ENCODE measurements at regions not wholly inside any gene's neighbourhood (a gene's known extent, or its start where the extent isn't known, plus 50 kb on each side); places are given as distances from the start of the nearest gene placed in this dataset.

- no peak for DNase-seq (ENCODE audit: low spot score)
These were observed 303.9 kb downstream of the TTC6 start for GRCh38 chr14:37899365-37899764.

DNA sequence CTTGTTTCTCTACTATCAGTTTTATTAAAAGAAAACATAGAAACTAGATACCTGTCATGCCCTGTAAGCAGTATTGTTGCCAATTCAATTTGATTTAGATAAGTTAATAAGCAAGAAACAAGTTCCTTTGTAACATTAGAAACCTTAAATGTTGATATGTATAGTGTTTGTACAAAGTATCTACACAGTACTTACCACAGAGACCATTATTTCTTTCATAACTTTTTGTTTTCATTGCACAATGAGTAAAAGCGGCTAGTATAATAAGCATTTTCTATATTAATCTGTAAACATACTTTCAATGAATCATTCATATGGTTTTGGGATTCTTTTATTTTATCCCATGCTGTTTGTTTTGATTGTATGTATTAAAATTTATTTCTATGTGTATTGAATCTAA lies 305.1 kb downstream of the TTC6 start:
- no peak for DNase-seq (ENCODE audit: low spot score)

GRCh38 chr14:37901978-37902377 lies 305.7 kb upstream of the SSTR1 start:
- DNase-seq (ENCODE audit: low spot score): no peak

DNA sequence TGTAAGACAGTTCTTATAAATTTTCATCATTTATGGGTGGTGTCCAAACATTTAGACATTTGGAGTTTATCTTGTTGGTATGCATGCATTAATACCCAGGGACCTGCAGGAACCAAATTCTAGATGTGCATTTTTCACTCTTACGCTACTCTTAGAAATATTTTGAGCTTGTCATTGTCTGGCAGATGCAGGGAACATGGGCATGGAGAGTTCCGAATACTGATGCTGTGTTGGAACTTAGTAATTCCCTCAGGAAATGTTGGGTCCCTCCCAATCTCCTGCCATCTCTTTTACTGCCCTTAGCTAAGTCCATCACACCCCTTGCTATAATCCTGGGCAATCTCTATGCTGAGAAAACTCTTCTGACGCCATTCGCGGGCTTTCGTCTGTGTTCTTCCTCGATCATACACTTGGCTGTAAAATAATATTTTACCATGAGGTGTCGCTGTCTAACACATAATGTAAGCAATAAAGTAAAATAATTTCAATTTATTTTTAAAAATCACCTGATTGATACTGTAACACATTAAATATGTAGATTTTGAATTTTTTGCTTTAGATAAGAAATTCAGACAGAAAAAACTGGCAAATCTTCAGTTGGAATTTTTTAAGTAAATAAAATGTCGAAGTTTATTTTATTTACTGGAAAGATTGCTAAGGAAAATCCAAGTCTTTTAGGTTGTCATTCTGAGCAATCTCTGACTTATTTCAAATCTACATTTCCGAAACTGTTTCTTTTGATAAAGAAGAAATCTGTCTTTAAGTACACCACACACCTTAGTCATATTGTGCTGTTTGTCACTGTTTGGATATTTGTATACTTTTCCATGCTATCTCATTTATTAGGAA lies 304.1 kb upstream of the SSTR1 start:
- peak; percentile 25 for DNase-seq (ENCODE audit: low spot score)

DNA sequence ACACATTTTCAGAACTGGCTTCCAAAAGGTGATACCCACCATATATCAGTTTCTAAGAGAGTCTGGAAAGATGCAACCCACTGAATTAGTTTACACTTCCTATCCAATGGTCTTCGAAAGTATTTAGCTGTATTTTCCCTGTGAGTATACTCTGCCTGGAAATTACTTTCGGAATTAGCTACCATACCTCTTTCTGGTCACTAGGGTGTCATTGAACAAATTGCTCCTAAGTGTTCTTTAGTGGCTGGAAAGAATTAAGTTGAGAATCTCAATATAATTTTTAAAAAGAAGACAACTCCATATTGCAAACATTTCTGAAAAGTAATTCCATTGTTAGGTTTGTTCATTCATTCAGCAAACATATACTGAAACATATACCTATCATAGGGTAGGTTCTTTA lies 283.1 kb upstream of the SSTR1 start:
- DNase-seq (ENCODE audit: low spot score): no peak

- no peak for DNase-seq (ENCODE audit: low spot score)
These were observed 275.7 kb upstream of the SSTR1 start for GRCh38 chr14:37932008-37932407.

DNA sequence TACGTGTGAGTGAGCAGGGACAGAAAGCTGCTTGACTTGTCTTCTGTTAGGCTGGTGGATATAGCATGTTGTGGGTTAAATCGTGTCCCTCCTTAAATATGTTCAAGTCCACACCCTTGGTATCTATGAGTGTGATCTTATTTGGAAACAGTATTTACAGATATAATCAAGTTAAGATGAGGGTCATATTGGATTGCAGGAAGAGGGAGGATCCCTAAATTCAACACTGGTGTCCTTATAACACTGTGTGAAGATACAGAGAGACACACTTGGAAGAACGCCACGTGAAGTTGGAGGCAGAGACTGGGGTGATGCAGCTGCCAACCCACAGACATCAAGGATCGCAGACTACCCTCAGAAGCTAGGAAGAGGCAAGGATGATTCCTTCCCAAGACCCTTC lies 275.2 kb upstream of the SSTR1 start:
- DNase-seq (ENCODE audit: low spot score): no peak

- no peak for DNase-seq (ENCODE audit: low spot score)
These were observed 270.7 kb upstream of the SSTR1 start for GRCh38 chr14:37936971-37937370.

- no peak for DNase-seq (ENCODE audit: low spot score)
These were observed 268.2 kb upstream of the SSTR1 start for GRCh38 chr14:37939442-37940028.

GRCh38 chr14:37945959-37946358 lies 261.7 kb upstream of the SSTR1 start:
- DNase-seq (ENCODE audit: low spot score): no peak

GRCh38 chr14:37946819-37947218 lies 260.9 kb upstream of the SSTR1 start:
- DNase-seq (ENCODE audit: low spot score): no peak

DNA sequence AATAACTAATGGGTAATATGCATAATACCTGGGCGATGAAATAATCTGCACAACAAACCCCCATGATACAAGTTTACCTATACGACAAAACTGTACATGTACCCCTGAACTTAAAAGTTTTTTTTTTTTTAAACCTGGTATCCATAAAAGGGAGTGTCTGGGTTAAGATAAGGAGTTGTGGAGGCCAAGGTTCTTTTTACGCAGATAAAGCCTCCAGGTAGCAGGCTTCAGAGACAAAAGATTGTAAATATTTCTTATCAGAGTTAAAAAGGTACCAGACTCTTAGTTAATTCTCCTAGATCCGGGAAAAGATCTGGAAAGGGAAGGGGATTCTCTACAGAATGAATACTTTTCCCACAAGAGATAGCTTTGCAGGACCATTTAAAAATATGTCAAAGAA lies 259.4 kb upstream of the SSTR1 start:
- DNase-seq (ENCODE audit: low spot score): no peak

DNA sequence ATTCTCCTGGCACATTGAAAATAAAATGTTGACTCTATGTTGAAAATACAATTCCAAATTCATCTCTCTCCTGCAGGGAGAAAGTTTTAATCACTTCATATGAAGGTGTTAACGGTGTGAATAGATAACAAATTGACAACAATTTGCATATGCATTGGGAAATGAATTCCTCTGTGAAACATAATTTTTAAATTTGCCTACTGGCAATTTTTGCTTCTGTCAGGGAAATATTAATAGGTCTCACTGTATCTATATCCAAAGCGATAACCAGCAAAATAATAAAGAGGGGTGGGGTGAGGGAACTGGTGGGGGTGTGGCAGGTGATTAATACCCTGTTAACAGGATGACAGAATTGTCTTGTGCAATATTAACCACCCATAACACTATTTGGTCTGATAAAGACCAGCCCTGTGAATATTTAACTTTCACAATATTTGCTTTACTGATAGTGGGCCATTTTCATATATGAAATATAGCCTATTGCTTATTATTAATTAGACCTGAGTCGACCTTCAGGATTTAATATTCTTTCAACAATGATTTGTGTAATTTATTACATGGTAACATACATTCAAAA lies 239.0 kb upstream of the SSTR1 start:
- DNase-seq (ENCODE audit: low spot score): no peak

GRCh38 chr14:37969511-37969979 lies 238.2 kb upstream of the SSTR1 start:
- DNase-seq (ENCODE audit: low spot score): no peak

DNA sequence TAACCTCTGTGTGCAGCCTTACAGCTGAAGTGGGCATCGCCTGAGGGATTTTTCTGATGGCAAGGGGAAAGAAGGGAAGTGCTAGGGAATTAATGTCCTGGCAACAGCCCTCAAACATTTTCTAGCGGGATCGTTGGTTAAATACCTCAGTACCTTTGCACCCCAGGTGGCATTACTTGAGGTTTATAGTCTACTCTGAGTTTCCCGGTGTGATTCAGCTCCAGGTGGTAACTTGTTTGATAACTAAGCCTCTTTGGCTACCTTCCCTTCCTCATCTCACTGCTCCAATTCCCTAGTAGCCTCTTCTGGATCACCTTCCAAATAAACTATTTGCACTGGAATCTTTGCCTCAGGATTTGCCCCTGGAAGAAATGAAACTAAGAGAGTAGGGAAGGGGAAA lies 237.0 kb upstream of the SSTR1 start:
- DNase-seq (ENCODE audit: low spot score): no peak

GRCh38 chr14:37972941-37973887 lies 234.5 kb upstream of the SSTR1 start:
- no peak for DNase-seq (ENCODE audit: low spot score)

GRCh38 chr14:37974421-37974820 lies 233.3 kb upstream of the SSTR1 start:
- no peak for DNase-seq (ENCODE audit: low spot score)

- DNase-seq (ENCODE audit: low spot score): no peak
These were observed 230.2 kb upstream of the SSTR1 start for GRCh38 chr14:37977481-37977880.

DNA sequence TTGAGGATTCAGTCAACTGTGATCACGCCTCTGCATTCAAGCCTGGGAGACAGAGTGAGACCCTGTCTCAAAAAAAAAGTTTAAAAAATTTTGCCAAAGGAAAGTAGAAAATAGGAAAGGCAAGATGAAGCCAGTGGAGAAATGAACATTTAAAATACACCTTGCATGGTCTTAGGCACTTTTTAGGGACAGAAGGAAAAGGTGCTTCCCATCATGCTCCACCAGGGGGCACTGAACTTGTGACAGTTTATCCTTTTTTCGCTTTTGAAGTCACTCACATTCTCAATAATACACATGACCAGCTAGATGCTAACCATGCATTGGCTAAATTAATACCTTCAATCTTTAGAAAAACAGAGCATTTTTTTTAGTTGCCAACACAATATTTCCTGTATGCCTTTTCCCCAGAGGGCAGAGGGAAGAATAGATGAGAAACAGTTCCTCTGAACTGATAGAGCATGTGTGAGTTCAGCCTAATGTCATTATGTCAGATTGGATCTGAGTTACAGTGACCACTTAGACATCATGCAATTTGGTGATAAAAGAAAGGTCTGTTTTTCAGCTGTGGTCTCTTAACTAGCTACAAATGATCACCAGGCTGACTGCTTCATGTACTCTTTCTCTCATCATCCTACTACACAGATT lies 221.8 kb upstream of the SSTR1 start:
- no peak for DNase-seq (ENCODE audit: low spot score)

DNA sequence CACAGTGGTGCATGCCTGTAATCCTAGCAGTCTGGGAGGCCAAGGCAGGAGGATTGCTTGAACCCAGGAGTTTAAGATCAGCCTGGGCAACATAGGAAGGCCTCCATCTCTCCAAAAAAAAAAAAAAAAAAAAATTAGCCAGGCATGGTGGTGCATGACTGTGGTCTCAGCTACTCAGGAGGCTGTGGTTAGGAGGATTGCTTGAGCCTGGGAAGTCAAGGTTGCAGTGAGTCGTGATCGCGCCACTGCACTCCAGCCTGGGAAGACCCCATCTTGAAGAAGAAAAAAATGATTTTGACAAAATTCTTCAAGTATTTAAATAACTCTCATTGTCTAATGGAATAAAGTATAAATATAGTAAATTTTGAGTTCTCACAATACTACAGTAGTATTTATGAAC lies 219.2 kb upstream of the SSTR1 start:
- DNase-seq (ENCODE audit: low spot score): no peak

GRCh38 chr14:37991027-37991426 lies 216.7 kb upstream of the SSTR1 start:
- no peak for DNase-seq (ENCODE audit: low spot score)

DNA sequence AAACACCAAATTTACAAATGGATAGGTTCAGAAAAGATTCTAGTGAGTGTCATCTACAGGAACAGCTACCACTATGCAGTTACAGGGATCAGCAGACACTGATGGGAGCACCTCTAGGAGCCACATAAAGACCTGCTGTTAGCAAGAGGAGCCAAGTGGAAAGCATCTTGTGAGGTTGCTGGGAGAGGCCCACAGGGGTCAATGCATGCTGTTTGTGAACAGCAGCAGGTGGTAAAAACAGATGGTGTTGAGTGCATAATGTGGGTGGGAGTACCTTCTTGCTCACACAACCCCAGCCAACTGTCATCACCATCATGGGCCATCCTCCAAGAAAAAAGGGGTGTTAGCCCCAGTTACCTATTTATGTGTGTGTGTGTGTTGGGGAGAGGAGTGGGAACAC lies 215.2 kb upstream of the SSTR1 start:
- DNase-seq (ENCODE audit: low spot score): no peak
